ENCODE measurements at regions not wholly inside any gene's neighbourhood (a gene's known extent, or its start where the extent isn't known, plus 50 kb on each side); places are given as distances from the start of the nearest gene placed in this dataset.

DNA sequence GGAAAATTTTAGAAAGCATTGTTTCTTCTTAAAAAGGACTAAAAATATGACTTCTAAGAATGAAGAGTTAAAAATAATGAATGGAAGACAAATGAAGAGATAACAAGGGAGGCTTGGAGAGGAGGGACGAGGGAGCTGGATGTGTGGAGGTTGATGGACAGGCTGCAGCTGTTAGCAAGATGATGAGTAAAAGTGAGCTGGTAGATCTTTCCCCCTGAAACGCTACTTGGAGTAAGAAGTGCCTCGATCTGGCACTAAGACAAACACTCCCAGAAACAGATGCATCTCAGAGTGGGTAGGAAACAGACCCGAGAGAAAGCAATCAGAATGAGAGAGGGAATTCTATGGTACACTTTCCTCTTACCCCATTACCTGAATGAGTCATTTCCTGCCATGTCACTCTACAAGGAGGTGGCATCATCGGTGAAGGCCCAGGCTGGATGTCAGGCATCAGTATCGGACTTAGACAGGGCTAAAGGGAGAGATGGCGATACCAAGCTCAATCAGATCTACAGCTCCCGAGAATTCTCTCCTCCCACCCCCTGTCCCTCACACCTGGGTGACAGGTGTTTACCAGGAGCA, 154.1 kb upstream of the BMP2 start:
- H3K27ac Mint-ChIP-seq = no peak overlapping the region
- H3K36me3 Mint-ChIP-seq (ENCODE audit: low read depth) = peaks cover 6% of the 10 kb centered on the region; the same call in 1 of the 2 replicates

GRCh38 chr20:6612606-6612923, 154.9 kb upstream of the BMP2 start:
- H3K4me3 Mint-ChIP-seq = no peak overlapping the region
- peaks cover 6% of the 10 kb centered on the region; the same call in 1 of the 2 replicates for H3K36me3 Mint-ChIP-seq (ENCODE audit: low read depth)
- peaks cover 1% of the 10 kb centered on the region; the same call in 1 of the 2 replicates for H3K27me3 Mint-ChIP-seq (ENCODE audit: insufficient read depth)
- H3K9me3 Mint-ChIP-seq = peaks cover 38% of the 10 kb centered on the region
- no peak for DNase-seq
- TF ChIP-seq, protein P1, sequence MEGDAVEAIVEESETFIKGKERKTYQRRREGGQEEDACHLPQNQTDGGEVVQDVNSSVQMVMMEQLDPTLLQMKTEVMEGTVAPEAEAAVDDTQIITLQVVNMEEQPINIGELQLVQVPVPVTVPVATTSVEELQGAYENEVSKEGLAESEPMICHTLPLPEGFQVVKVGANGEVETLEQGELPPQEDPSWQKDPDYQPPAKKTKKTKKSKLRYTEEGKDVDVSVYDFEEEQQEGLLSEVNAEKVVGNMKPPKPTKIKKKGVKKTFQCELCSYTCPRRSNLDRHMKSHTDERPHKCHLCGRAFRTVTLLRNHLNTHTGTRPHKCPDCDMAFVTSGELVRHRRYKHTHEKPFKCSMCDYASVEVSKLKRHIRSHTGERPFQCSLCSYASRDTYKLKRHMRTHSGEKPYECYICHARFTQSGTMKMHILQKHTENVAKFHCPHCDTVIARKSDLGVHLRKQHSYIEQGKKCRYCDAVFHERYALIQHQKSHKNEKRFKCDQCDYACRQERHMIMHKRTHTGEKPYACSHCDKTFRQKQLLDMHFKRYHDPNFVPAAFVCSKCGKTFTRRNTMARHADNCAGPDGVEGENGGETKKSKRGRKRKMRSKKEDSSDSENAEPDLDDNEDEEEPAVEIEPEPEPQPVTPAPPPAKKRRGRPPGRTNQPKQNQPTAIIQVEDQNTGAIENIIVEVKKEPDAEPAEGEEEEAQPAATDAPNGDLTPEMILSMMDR (IDR thresholded peaks at IDR 0.05) = no peak
- no peaks in the 10 kb centered on the region for H3K4me1 Mint-ChIP-seq (ENCODE audit: low read depth)
- no peak overlapping the region for H3K27ac Mint-ChIP-seq

More for the DNA sequence above, 154.1 kb upstream of the BMP2 start:
- TF ChIP-seq, protein P1 (IDR thresholded peaks at IDR 0.05) = no peak
- Mint-ChIP-seq H3K9me3 (peaks cover 38% of the 10 kb centered on the region), H3K4me3 (no peak overlapping the region), H3K27me3 (ENCODE audit: insufficient read depth) (peaks cover 1% of the 10 kb centered on the region; the same call in 1 of the 2 replicates), H3K4me1 (ENCODE audit: low read depth) (no peaks in the 10 kb centered on the region)
- DNase-seq = no peak

DNA sequence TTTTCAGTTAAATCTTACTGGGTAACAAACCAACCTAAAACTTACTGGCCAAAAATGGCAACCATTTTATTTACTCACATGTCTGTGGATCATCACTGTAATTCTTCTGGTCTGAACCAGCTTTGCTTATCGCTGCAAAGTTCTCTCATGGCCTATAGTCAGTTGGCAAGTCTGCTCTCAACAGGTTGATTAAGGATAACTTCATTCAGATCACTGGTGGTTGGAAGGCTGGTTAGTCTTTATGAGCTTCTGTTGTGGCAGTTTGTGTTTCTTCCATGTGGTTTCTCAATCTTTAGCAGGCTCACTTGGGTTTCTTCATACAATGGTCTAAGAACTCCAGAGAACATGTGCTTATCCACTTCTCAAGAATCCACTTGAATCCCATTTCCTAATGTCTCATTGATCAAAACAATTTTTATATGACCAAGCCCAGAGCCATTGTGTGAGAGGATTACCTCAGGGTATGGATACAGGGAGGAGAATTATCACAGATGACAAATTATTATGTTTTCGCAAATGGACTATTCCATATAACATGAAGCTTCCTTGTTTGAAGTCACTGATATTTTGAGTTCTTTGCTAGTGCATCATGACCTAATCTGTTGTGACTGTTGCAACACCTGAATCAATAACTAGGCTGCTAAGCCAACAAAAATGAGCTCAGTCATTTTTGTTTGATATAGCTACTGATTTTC, 155.4 kb upstream of the BMP2 start:
- no peak for DNase-seq
- peaks cover 37% of the 10 kb centered on the region for H3K9me3 Mint-ChIP-seq
- no peaks in the 10 kb centered on the region for H3K4me1 Mint-ChIP-seq (ENCODE audit: low read depth)
- TF ChIP-seq, protein P1 (IDR thresholded peaks at IDR 0.05) = no peak
- H3K27me3 Mint-ChIP-seq (ENCODE audit: insufficient read depth) = peaks cover 1% of the 10 kb centered on the region; the same call in 1 of the 2 replicates
- no peak overlapping the region for H3K4me3 Mint-ChIP-seq
- peaks cover 6% of the 10 kb centered on the region; the same call in 1 of the 2 replicates for H3K36me3 Mint-ChIP-seq (ENCODE audit: low read depth)
- no peak overlapping the region for H3K27ac Mint-ChIP-seq

GRCh38 chr20:6606651-6607050, 160.8 kb upstream of the BMP2 start:
- 0 out of 2 replicates have a peak, but pooled peaks cover 4% of the 10 kb centered on the region for H3K36me3 Mint-ChIP-seq (ENCODE audit: low read depth)

DNA sequence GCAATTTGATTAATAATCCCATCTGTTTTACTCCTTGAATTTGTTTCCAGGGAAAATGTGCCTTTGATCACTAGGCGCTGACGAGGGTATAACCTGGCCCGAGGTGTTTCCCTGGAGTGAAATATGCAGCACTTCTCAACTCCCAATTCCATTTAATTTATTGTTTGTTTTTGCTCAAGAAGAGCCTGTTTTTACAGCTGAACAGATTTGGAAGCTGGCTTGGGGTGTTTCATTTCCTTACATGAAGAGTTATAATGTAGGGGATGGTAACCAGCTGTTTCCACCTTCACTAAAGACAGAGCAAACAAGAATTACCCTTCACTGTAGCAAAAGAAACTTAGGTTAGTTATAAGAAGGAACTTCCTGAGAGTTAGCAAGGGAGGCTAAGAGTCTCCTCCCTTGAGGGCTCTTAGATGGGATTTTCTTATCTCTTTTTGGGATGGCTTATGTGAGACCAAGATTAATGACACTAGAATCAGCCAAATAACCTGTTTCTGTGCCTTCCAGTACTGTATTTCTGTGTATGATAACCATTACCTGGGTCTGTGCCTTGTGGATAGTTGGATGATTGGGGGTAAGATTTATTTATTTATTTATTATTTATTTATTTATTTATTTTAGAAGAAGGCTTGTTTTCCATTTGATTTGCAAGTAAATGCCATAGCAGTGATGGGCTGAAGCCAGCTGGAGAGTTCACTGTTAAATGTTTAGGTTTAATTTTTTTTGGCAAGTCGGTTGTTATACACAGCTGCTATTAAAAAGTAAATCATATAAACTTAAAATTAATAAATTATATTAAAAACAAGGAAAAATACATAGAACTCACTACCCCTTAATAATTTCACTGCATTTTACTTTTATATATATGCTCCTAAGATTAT, 162.2 kb upstream of the BMP2 start:
- H3K4me1 Mint-ChIP-seq (ENCODE audit: low read depth) = no peaks in the 10 kb centered on the region
- peaks cover 9% of the 10 kb centered on the region; the same call in 1 of the 2 replicates for H3K36me3 Mint-ChIP-seq (ENCODE audit: low read depth)
- peaks cover 47% of the 10 kb centered on the region for H3K9me3 Mint-ChIP-seq
- no peak for DNase-seq
- TF ChIP-seq, protein P1 (IDR thresholded peaks at IDR 0.05) = no peak
- no peak overlapping the region for H3K27ac Mint-ChIP-seq
- no peaks in the 10 kb centered on the region for H3K27me3 Mint-ChIP-seq (ENCODE audit: insufficient read depth)
- H3K4me3 Mint-ChIP-seq = no peak overlapping the region

More at GRCh38 chr20:6606651-6607050, 160.8 kb upstream of the BMP2 start:
- Mint-ChIP-seq H3K9me3 (peaks cover 38% of the 10 kb centered on the region), H3K27me3 (ENCODE audit: insufficient read depth) (peaks cover under 1% of the 10 kb centered on the region; the same call in 1 of the 2 replicates), H3K27ac (no peak overlapping the region), H3K4me3 (no peak overlapping the region), H3K4me1 (ENCODE audit: low read depth) (no peaks in the 10 kb centered on the region)
- DNase-seq = no peak
- TF ChIP-seq, protein P1 (IDR thresholded peaks at IDR 0.05) = no peak

Measured in HFFc6 (cell line).